KMS-11 (cell line): ENCODE measurements at regions not wholly inside any gene's neighbourhood (a gene's known extent, or its start where the extent isn't known, plus 50 kb on each side); places are given as distances from the start of the nearest gene placed in this dataset.

Source experiments
- H2AFZ ChIP-seq: fragments of 200-600 bp; sonication (generic); 2 replicates; pipeline ENCODE4 v1.6.1; 2016; ENCODE audit warnings: antibody characterized with exemption, mixed run types, low read depth
- H3K27ac ChIP-seq: fragments of 200-600 bp; sonication (generic); 2 replicates; pipeline ENCODE4 v1.6.1; 2016; ENCODE audit warnings: mild to moderate bottlenecking, mixed run types
- H3K27me3 ChIP-seq: fragments of 200-600 bp; sonication (generic); 2 replicates; pipeline ENCODE4 v1.6.1; 2017; ENCODE audit warnings: mild to moderate bottlenecking, low read depth, mixed run types, moderate library complexity; ENCODE audit not compliant: insufficient read depth
- H3K36me3 ChIP-seq: fragments of 200-600 bp; sonication (generic); 2 replicates; pipeline ENCODE4 v1.6.1; 2017; ENCODE audit warnings: mild to moderate bottlenecking, mixed run types; ENCODE audit not compliant: insufficient read depth
- H3K4me1 ChIP-seq: fragments of 200-600 bp; sonication (generic); 2 replicates; pipeline ENCODE4 v1.6.1; 2016; ENCODE audit warnings: mild to moderate bottlenecking, low read depth, mixed run types; ENCODE audit not compliant: poor library complexity, severe bottlenecking
- H3K4me2 ChIP-seq: fragments of 200-600 bp; sonication (generic); 2 replicates; pipeline ENCODE4 v1.7.0; 2016; ENCODE audit warnings: mild to moderate bottlenecking, mixed run types
- H3K4me3 ChIP-seq: fragments of 200-600 bp; sonication (generic); IDR thresholded peaks from 2 replicates; pipeline ENCODE4 v1.6.1; 2017; ENCODE audit warnings: low read depth, low read length, mixed read lengths; ENCODE audit not compliant: insufficient read depth
- H3K79me2 ChIP-seq: fragments of 200-600 bp; sonication (generic); 2 replicates; pipeline ENCODE4 v1.6.1; 2016; ENCODE audit warnings: low read depth, mixed run types; ENCODE audit not compliant: insufficient read depth
- H3K9ac ChIP-seq: fragments of 200-600 bp; sonication (generic); 2 replicates; pipeline ENCODE4 v1.6.1; 2016; ENCODE audit warnings: mild to moderate bottlenecking, mixed run types
- H4K20me1 ChIP-seq: fragments of 200-600 bp; sonication (generic); 2 replicates; pipeline ENCODE4 v1.6.1; 2016; ENCODE audit warnings: mild to moderate bottlenecking, mixed run types; ENCODE audit not compliant: insufficient read depth
- CTCF ChIP-seq: fragments of 200-600 bp; sonication (generic); conservative IDR thresholded peaks from 2 replicates; pipeline ENCODE4 v1.6.1; 2017; ENCODE audit warnings: low read depth, mild to moderate bottlenecking, antibody characterized with exemption, low read length, moderate library complexity, mixed read lengths

- Histone ChIP-seq H3K27ac (no peak overlapping the region), H3K4me2 (no peak overlapping the region), H2AFZ (no peak overlapping the region), H3K79me2 (no peaks in the 10 kb centered on the region), H4K20me1 (no peaks in the 10 kb centered on the region), H3K4me3 (no peak overlapping the region), H3K27me3 (no peaks in the 10 kb centered on the region), H3K36me3 (no peaks in the 10 kb centered on the region), H3K9ac (no peak overlapping the region), H3K4me1 (no peaks in the 10 kb centered on the region)
- TF ChIP-seq CTCF, result no peak
These were observed 321.0 kb upstream of the TPK1 start for GRCh38 chr7:145156834-145157233.

- no peak for TF ChIP-seq CTCF
- Histone ChIP-seq H3K9ac (no peak overlapping the region), H3K27me3 (no peaks in the 10 kb centered on the region), H2AFZ (no peak overlapping the region), H4K20me1 (no peaks in the 10 kb centered on the region), H3K4me3 (no peak overlapping the region), H3K27ac (no peak overlapping the region), H3K4me1 (no peaks in the 10 kb centered on the region), H3K79me2 (no peaks in the 10 kb centered on the region), H3K4me2 (no peak overlapping the region), H3K36me3 (no peaks in the 10 kb centered on the region)
These were observed 316.7 kb upstream of the TPK1 start for GRCh38 chr7:145152589-145152988.

DNA sequence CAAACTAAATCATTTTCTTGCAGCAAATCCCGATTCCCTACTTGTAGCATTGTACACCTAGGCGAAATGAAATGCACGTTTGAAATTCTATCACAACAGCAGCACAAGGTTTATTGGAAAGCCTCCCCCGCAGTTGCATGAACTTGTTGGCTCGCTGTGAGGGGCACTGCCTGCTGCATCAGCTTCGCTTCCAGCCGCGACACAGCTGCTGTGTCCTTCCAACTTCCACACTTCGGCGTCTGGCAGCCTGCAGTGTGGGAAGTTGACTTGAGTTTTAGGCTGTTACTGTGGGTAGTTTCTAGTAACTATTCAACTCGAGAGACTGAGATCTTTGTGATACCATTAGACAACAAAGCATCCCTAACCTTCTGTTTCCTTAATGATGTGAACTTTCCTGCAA is 315.8 kb upstream of the TPK1 start:
- Histone ChIP-seq H3K4me2 (no peak overlapping the region), H3K27me3 (no peaks in the 10 kb centered on the region), H3K4me1 (no peaks in the 10 kb centered on the region), H3K36me3 (no peaks in the 10 kb centered on the region), H3K27ac (no peak overlapping the region), H4K20me1 (no peaks in the 10 kb centered on the region), H2AFZ (no peak overlapping the region), H3K4me3 (no peak overlapping the region), H3K9ac (no peak overlapping the region), H3K79me2 (no peaks in the 10 kb centered on the region)
- no peak for TF ChIP-seq CTCF

DNA sequence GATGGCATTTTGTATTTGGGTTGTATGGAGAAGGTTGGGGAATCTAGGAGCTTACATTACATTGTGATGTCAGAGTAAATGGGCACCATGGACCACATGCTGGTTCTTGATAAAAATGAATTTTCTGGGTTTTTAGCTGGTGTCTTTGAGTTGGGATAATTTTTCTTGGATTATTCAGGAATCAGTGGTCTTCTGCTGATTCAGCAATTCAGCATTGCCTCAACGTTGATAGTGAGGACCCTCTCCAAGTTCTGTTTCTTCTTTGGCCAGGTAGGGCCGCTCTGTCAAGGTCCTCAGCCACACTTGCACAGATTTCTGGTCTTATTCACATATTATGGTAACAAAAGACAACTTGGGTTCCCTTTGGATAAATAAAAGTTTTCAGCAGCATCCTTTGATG is 312.0 kb upstream of the TPK1 start:
- Histone ChIP-seq H3K4me3 (no peak overlapping the region), H2AFZ (no peak overlapping the region), H4K20me1 (no peaks in the 10 kb centered on the region), H3K4me1 (no peaks in the 10 kb centered on the region), H3K79me2 (no peaks in the 10 kb centered on the region), H3K9ac (no peak overlapping the region), H3K4me2 (no peak overlapping the region), H3K27me3 (no peaks in the 10 kb centered on the region), H3K36me3 (no peaks in the 10 kb centered on the region), H3K27ac (no peak overlapping the region)
- no peak for TF ChIP-seq CTCF

- no peak overlapping the region for H2AFZ ChIP-seq
- H3K4me2 ChIP-seq, result no peak overlapping the region
- no peak overlapping the region for H3K9ac ChIP-seq
- no peaks in the 10 kb centered on the region for H3K27me3 ChIP-seq
- no peak overlapping the region for H3K27ac ChIP-seq
- H4K20me1 ChIP-seq, result no peaks in the 10 kb centered on the region
- H3K79me2 ChIP-seq, result no peaks in the 10 kb centered on the region
- TF ChIP-seq CTCF, result no peak
- H3K4me3 ChIP-seq, result no peak overlapping the region
- H3K4me1 ChIP-seq, result no peaks in the 10 kb centered on the region
- no peaks in the 10 kb centered on the region for H3K36me3 ChIP-seq
These were observed 307.8 kb upstream of the TPK1 start for GRCh38 chr7:145143685-145144084.
